CD1c-positive myeloid dendritic cell (primary cell): ENCODE measurements at regions not wholly inside any gene's neighbourhood (a gene's known extent, or its start where the extent isn't known, plus 50 kb on each side); places are given as distances from the start of the nearest gene placed in this dataset.
"Not testable (repeated sequence)": the region's sequence is repeated elsewhere in the genome, so short reads cannot be mapped to it uniquely, and the experiment has no call there.

Experiments
- DNase-seq: peaks from one replicate; pipeline ENCODE4 v3.0.0-alpha.2; 2016; ENCODE audit errors: extremely low spot score

GRCh38 chr10:4303045-4303444 is 518.0 kb upstream of the KLF6 start:
- no peak for DNase-seq

GRCh38 chr10:4301291-4302045 is 516.5 kb upstream of the KLF6 start:
- no peak for DNase-seq

GRCh38 chr10:4296161-4296560 is 511.2 kb upstream of the KLF6 start:
- no peak for DNase-seq

DNA sequence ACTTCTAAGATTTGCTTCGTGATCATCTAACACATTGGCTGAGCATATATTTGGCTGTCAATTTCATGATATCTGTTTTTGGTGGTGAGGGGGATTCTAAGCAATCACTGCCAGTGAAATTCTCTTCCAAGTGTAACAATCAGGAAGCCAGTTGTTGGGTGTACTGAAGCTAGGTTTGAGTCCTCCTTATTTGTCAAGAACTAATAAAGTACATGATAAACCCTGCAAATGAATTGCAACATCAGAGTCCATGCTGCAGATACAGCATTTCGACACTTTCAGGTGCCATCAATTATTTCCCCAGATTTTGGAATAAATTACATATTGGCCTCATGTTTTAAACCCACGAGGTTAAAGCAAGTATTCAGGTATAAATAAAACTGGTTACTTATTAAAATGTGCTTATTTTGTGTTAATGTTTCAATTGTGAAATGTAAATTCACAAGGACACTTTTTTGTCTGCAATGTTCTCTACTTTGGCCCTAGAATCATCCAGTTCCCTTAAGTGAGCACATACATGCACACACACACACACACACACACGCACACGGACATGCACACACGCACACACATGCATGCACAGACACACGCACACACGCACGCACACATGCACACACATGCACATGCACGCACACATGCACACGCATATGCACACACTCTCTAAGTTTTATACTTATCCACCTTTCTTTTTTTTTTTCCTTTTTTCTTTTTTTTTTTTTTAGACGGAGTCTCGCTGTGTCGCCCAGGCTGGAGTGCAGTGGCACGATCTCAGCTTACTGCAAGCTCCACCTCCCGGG is 510.2 kb upstream of the KLF6 start:
- DNase-seq = no peak

GRCh38 chr10:4294271-4294670 is 509.3 kb upstream of the KLF6 start:
- no peak for DNase-seq

GRCh38 chr10:4291990-4292389 is 507.0 kb upstream of the KLF6 start:
- no peak for DNase-seq

- no peak for DNase-seq
Measured at GRCh38 chr10:4285121-4285520, 500.1 kb upstream of the KLF6 start.

DNA sequence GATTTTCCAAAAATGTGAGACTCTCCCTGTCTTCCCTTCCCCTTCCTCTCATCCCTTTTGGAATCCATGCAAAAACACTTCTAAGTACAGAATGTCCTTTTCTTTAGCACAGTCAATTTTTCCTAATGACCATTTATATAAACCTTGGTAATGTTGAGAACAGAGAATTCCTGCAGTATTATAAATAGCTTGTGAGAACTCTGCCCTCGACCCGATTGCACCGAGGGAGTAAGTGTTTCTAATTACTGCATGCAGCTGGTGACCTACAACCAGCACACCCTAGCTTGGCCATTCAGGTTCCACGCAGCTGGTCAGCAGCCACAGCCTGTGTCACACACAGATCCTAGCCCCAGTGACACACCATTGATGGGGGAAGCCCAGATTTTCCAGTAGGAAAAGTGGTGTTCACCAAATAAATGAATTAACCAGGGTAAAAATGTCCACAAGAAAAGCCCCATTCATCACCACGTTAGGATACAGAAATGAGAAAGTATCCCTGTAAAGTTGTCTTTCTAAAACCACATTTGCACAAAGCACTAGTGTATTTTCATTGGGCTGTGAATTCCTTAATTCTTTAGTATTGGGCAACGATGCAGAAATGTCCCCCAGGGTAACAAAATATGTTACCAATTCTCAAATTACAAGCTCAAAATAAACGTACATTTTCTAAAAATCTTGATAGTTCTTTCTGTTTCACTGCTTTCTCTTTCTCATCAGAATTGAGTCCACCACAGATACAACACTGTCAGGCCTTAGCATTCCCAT is 499.0 kb upstream of the KLF6 start:
- DNase-seq = no peak

DNA sequence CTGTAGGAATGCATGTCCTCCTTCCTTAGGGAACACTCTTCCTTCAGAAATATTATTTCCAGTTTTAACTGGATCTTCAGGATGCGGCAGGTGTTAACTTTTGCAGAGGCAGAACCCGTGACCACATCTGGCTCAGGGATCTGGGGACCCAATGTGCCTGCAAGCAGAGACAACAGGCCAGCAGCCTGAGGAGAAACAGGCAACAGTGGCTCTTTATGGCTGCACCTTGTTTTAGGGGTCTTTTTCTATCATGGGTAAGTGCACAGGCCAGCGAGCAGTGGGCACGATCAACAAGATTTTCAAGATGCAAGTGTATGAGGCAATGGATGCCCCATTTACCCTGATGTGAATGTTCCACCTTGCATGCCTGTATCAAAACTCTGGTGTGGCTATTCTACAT is 497.5 kb upstream of the KLF6 start:
- DNase-seq = no peak

DNA sequence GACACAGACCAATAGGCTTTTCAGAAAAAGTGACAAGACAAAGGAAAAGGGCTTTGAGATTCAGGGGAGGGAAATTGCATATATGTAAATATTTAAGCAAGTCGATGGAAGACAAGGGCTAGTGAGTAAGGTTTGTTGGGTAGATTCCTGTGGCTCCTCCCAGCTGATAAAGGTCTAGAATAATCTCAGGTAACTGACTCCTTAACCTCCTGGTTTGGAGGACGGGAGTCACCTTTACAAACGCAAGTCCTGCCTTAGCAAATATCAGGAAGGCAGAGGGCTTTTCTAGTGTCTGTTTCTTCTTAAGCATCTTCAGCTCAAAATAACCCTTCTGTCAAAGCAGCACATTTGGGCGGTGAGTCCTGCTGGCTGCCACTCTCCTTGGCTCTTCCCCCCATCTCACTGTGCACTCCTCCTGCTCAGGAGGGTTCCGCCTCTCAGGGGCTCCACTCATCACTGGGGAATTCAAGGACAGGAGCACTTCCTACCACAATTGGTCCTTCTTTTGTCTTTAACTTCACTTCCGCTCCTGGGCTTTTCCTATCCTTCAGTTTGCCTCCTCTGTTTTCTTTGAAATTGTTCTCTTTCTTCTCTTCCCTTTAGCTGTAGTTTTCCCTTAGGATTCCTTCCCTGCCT is 496.3 kb upstream of the KLF6 start:
- DNase-seq = no peak

DNA sequence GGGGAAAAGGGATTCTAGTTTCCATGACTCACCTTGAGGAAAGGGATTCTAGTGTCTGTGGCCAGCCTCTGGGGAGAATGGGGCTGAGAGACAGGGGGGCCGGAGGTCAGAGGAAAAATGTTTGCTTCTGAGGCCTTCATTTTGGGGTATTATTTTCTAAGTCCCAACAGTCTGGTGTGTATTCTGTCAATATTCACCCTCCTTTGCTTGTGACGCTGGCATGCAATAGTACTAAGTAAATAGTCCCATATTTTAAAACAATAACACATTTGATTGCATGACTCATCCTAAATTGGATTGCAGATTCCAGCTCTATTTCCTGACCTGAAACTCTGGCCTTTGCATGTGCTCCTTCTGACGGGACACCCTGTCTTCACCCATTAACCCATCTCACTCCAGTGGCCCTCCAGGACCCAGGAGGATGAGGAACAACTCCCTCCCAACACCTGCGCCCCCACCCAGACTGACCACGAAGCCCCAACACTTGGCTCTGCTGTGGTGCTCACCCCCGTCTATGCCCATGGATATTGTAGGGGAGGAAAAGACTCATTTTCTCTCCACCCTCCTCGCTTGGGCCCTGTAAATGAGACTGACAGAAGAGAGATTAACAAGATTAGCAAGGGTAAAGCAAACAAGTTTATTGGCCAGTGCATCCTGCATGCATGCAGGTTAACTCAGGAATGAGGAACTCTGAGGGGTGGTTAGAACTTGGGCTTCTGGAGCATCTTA is 495.6 kb upstream of the KLF6 start:
- DNase-seq = no peak

- DNase-seq = peak; percentile 33
Measured at GRCh38 chr10:4279655-4280054, 494.6 kb upstream of the KLF6 start.

DNA sequence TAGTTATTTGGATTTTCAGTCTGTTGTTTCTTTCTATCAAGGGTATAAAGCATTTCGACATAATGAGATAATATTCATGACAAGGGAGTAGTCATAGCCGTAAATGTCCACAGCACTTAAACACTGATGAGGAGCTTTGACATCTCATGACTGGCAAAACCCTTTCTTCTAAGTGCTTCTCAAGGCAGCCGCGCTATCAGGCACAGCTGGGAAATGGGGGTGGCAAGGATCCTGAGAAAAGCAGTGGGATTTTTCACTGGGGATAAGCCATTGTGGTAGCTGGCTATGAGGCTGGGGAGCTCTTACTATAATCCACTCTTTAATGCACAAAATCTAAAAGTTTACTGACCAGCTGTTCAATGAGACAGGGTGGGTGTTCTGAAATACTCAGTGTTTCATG is 493.2 kb upstream of the KLF6 start:
- no peak for DNase-seq

DNA sequence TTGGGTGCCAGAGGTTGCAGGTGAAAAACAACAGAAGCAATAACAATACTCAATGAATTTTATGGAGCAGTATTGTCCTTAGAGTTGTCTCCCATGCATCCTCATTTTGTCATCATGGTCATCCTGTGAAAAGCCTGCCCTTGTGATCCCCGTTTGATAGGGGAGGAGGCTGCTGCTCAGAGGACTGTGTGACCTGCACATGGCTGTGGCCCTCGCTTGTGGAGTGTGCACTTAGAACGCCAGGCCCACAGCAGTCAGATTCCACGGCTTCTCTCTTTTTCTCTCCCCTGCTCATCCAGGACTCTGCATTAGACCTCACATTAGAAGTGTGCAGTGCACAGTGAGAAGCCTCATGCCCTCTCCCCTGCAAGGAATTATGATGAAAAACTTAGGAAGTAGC is 491.1 kb upstream of the KLF6 start:
- no peak for DNase-seq

DNA sequence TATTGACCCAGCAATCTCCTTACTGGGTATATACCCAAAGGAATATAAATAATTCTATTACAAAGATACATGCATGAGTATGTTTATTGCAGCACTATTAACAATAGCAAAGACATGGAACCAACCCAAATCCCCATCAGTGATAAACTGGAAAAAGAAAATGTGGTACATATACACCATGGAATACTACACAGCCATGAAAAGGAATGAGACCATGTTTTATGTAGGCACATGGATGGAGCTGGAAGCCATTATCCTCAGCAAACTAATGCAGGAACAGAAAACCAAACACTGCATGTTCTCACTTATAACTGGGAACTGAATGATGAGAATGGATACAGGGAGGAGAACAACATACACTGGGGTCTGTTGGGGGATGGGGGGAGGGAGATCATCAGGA is 489.7 kb upstream of the KLF6 start:
- DNase-seq = not testable (repeated sequence)

GRCh38 chr10:4271193-4271592 is 486.2 kb upstream of the KLF6 start:
- DNase-seq = no peak

GRCh38 chr10:4270116-4270515 is 485.1 kb upstream of the KLF6 start:
- DNase-seq = peak; percentile 65

GRCh38 chr10:4268490-4268889 is 483.5 kb upstream of the KLF6 start:
- DNase-seq = not testable (repeated sequence)

DNA sequence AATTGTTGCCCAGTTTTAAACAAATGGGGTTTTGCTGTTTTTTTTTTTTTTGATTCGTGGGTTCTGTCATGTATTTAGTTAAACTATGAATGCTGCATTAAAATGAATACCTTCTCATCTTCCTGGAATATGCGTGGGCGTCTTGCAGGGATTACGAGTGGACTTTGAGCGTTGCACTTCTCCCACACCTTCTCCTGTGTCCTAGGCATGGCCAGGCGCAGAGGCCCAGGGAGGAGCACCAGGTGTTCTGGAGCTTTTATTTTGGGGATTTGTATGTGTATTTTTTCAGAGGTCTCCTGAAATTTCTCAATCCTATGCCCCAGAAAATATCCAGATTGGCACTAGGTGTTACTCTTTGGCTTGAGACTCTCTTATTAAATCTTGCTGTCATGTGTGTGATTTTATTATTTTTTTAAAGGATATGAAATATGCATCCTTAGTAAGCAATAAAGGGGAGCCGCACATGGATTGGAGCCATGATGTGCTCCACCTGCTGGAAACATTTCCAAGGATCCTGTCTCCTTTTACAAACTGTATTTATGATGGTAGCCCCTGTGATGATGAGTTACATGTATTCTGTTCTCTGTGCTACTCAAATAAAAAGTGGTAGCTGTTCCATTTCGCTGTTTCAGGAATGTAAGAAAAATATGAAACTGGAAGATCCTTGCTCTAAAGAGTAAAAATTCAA is 482.2 kb upstream of the KLF6 start:
- no peak for DNase-seq

GRCh38 chr10:4266416-4267085 is 481.5 kb upstream of the KLF6 start:
- DNase-seq = peak; percentile 56
